NCI-H1694 (cell line): ENCODE measurements at regions not wholly inside any gene's neighbourhood (a gene's known extent, or its start where the extent isn't known, plus 50 kb on each side); places are given as distances from the start of the nearest gene placed in this dataset.
A peak's percentile ranks its signal among the peaks of the same experiment; 100 is the strongest.

Experiments used
- DNase-seq: peaks from one replicate; lab custom pipeline; 2025; lab: John Stamatoyannopoulos, UW

GRCh38 chr6:121828146-121828886 lies 392.9 kb downstream of the GJA1 start:
- no peak for DNase-seq

DNA sequence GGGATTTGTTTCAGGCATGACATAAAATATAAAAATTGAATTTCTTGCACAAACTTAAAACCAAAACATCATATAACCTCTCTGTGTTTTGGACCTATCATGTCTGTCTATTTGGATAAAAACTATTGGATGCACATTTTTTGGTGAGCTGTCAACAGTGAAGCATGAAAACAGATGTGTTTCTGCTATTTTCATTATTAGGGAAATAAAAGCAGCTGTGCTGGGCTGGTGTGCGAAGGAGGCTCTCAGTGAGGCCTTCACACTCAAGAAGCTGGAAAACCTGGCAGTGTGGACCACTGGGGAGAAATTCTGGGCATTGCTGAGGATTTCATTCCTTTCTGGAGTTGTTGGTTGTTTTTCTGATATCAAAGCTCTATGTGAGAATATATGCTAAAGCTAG lies 395.3 kb downstream of the GJA1 start:
- no peak for DNase-seq

- DNase-seq = no peak
These were observed 400.2 kb downstream of the GJA1 start for GRCh38 chr6:121835662-121836061.

- no peak for DNase-seq
These were observed 402.2 kb downstream of the GJA1 start for GRCh38 chr6:121837545-121838229.

DNA sequence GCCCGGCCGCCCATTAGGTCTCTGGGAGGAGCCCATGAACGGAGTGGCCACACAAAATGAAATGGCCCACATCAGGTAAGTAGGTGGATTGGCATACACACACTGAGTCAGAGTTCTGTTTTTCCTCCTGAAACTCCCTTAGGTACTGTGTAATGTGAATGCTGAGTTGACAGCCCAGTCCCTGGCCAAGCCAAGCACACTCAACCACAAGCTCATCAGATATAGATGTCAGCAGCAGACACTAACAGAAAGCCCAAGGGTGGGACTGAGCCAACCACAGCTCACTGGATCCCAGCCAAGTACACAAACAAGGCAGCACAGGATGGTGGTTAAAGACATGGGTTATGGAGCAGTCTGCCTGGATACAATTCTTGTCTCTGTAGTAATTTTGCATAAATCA lies 403.4 kb downstream of the GJA1 start:
- no peak for DNase-seq

- DNase-seq = no peak
These were observed 404.4 kb downstream of the GJA1 start for GRCh38 chr6:121839896-121840295.

GRCh38 chr6:121844898-121845297 lies 409.5 kb downstream of the GJA1 start:
- DNase-seq = no peak

GRCh38 chr6:121847806-121848522 lies 412.5 kb downstream of the GJA1 start:
- no peak for DNase-seq

GRCh38 chr6:121848523-121849255 lies 413.2 kb downstream of the GJA1 start:
- no peak for DNase-seq

DNA sequence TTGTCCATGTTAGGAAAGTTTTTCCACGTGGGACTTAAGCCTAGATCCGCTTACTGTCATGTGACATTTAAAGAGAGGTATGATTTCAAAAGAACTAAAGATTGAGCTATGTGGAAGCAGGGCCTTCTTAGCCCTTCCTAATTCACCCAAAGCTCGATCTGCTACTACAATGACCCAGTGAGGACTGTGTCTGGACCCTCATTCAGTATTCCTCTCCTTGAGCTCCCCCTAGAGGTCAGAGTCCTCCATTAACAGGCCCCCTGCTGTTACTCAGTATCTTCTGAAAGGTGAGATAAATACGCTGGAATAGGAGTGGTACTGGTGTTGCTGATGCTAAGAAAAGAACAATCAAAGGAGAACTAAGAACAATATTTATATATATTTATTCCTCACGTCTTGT lies 414.0 kb downstream of the GJA1 start:
- peak; percentile 31 for DNase-seq

- no peak for DNase-seq
These were observed 415.6 kb downstream of the GJA1 start for GRCh38 chr6:121851056-121851455.

DNA sequence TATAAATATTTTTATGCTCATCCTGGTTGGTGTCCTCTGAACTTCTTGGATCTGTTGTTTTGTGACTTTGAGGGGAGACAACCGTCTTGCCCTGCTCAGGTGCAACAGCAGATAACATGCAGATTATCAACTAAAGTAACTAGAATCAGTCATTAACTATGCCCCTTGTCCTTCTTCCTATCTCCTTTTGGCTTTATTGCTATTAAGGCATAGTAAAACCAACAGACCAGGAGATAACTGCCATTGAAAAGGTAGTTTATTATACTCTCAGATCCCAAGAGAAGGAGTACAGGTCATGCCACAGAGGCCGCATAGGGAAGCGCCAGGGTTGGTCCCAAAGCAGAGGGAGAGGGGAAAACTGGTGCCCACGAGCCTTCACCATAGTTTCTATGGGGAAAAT lies 418.2 kb downstream of the GJA1 start:
- DNase-seq = no peak

DNA sequence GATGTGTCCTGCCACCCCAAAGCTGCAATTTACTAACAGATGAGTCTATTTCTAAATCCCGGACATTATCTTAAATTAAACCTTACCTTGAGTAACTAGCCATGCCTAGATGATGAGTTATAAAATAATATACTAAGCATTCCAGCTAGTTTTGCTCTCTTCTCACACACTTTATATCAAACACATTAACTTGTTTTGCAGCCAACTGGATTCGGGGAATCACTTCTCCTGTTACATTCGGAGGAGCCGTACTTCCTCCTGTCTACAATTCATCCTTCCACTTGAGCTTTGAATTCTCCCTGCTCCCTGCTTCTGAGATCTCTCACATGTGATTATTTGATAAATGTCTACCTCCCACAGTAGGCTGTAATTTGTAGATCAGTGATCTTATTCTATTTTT lies 420.1 kb downstream of the GJA1 start:
- no peak for DNase-seq

DNA sequence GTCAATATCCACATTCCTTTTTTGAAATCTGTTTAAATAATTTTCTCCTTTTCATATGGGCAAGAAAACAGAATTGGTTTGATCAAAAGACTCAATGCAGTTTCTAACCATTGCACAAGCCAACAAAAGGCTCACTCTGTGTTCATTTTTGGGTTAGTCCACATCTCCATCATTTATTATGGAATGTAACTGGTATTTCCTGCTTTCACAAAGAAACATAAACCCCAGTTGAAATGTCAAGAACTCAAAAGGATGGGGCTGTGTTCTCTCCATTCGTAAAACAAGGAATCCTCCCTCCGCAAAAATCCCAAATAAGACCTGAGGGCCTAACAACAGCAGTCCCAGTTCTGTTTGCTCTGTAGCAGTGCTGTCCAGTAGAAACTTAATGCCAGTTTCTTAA lies 420.9 kb downstream of the GJA1 start:
- DNase-seq = no peak

DNA sequence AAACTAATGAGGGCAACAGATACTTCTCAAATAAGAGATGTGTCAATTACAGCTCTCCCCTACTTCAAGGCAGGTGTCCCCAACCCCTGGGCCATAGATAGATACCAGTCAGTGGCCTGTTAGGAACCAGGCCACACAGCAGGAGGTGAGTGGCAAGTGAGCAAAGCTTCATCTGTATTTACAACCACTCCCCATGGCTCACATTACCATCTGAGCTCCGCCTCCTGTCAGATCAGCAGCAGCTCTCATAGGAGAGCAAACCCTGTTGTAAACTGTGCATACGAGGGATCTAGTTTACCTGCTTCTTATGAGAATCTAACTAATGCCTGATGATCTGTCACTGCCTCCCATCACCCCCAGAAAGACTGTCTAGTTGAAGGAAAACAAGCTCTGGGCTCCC lies 422.1 kb downstream of the GJA1 start:
- no peak for DNase-seq

DNA sequence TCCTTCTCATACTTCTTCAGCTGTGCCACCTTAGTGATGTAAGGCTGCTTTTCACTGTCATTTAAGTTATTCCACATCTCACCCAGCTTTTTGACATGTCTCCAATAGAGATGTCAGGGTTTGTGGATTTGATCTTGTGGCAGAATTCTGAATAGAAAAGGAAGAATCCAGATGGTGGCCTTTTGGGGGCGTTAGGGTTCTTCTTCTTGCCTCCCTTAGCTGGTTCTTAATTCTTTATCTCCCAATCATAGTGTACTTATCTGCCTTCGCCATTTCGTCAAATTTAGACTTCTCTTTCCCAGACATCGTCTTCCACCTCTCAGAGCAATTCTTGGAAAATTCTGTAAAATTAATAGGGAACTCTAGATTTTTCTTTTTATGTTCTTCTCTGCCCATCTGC lies 422.9 kb downstream of the GJA1 start:
- no peak for DNase-seq

DNA sequence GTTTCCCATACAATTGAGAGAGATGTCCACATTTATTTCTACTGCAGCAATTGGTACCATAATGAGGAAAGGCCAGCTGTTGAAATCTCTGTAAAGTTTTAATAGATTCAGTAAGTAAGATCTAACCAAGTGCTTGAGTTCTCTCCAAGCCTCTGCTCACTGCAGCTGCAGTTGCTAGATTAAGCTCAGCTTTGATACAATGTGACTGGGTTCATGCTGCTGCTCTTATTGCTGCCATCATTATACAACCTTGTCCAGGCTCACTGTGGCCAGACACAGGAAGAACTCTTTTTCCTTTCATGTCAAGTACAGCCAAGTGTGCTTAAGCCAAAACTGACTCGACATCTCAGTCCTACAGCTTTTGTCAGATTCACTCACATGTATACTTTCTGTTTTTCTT lies 423.5 kb downstream of the GJA1 start:
- DNase-seq = no peak

DNA sequence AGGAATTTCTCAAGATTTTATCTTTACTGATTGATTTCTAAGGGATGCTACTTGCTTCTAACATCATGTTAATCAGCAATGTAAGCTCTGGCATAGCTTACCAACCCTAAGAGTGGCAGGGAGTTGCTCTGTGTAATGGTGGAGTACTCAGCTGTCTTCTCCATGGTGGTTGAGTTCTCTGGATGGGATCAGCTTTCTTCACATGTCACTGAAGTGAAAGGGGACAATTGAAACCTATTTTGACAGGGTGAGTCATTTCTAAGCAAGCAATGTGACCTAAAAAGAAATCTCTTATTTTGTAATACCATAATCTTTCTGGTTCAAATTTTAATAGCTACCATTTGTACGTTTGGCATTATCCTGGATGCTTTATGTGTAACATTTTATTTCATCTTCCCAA lies 430.4 kb downstream of the GJA1 start:
- DNase-seq = no peak

DNA sequence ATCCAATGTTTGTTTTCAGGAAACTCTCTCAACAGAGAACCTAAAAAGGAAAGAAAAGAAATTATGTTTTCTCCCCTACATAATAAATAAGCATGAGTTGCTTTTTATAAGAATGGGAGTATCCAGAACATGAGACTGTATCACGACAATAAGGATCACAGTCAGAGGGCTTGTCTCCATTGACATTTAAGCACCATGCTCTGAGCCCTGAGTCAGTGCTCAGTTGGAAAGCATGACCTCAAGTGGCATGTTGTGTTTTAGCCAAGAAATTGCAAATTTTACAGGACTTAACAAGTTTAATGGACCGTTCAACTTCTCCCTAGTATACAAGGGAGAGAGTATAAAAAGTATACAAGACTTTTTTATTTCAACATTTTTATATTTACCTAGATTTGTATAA lies 431.6 kb downstream of the GJA1 start:
- DNase-seq = no peak

DNA sequence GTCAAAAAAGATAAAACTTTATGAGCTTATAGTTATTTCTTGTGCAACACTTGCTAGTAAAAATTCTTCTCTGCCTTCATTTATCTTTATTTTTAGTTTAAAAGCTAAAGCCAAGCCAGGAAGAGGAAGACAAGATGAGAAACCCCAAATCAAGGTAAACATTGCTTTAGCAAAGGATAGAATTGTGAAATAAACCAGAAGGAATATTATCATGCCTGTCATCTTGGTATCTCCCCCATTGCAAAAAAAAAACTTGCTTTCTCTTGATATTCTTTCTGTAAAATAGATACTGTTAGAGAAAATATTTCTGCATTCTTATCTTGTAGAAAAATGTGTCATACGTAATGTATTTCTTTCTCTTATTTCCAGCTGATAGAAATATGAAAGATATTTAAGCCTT lies 432.8 kb downstream of the GJA1 start:
- DNase-seq = no peak

- DNase-seq = no peak
These were observed 438.1 kb downstream of the GJA1 start for GRCh38 chr6:121873595-121873994.

DNA sequence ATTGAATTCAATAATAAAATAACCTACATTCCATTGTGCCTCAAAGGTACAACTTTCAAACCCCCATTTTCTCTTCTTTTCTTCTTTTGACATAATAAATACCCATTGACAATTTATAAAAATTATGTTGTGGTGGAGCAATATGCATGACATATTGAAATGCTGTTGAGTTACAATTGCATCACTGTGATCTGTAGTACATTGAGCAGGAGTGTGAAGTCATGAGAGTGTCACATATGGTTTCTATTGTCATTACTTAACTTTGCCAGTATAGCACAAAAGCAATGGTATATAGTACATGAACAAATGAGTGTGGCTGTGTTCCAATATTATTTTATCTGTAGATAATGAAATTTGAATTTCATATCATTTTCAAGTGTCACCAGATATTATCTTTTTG lies 441.3 kb downstream of the GJA1 start:
- no peak for DNase-seq

- no peak for DNase-seq
These were observed 443.7 kb downstream of the GJA1 start for GRCh38 chr6:121879149-121879548.
